WTC11 (cell line): ENCODE measurements at regions not wholly inside any gene's neighbourhood (a gene's known extent, or its start where the extent isn't known, plus 50 kb on each side); places are given as distances from the start of the nearest gene placed in this dataset.

Experiments used
- FOXK1 ChIP-seq: sonication (generic); formaldehyde crosslinking; IDR thresholded peaks from 2 replicates; pipeline ENCODE4 v1.8.0; 2022; ENCODE audit warnings: mild to moderate bottlenecking, moderate library complexity, missing genetic modification reagents
- FOXP1 ChIP-seq: sonication (generic); formaldehyde crosslinking; IDR thresholded peaks from 2 replicates; pipeline ENCODE4 v1.8.0; 2022; ENCODE audit warnings: missing genetic modification reagents, mild to moderate bottlenecking, moderate library complexity, borderline replicate concordance
- IRF2 ChIP-seq: sonication (generic); formaldehyde crosslinking; IDR thresholded peaks from 2 replicates; pipeline ENCODE4 v1.8.0; 2022; ENCODE audit warnings: low read depth, missing genetic modification reagents, borderline replicate concordance
- TP53 ChIP-seq: sonication (generic); formaldehyde crosslinking; IDR thresholded peaks from 2 replicates; pipeline ENCODE4 v1.8.1; 2023; ENCODE audit warnings: mild to moderate bottlenecking, missing genetic modification reagents
- ZNF416 ChIP-seq: fragments of 250-450 bp; sonication (Bioruptor Pico); IDR thresholded peaks from 2 replicates; pipeline ENCODE4 v1.9.0; 2021; ENCODE audit warnings: mild to moderate bottlenecking, inconsistent platforms
- TF ChIP-seq, protein P1 (sequence below): sonication (generic); formaldehyde crosslinking; IDR thresholded peaks from 2 replicates; pipeline ENCODE4 v1.8.1; 2022; ENCODE audit warnings: low read depth, mild to moderate bottlenecking, moderate library complexity, missing genetic modification reagents, borderline replicate concordance
- TF ChIP-seq, protein P2 (sequence below): fragments of 200-600 bp; IDR thresholded peaks from 2 replicates; pipeline ENCODE4 v1.8.0; 2022; ENCODE audit warnings: antibody characterized with exemption

DNA sequence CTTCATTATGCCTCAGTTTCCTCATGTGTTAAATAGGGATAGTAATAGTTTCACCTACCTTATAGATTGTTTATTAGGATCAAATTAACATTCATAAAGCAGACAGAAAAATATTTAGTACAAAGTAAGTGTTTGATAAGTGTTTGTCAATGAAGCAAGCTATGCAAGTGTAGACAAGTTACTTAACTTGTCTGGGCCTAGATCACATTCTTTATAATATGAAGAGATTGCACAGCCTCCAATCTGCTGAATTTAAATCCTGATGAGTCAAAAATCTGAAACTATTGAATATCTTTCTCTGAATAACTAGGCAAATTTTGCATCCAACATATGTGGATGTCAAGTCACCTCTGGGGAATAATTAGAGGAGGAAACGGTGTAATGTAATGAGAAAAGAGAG is 170.5 kb downstream of the MZT1 start:
- no peak for TF ChIP-seq FOXK1 (CRISPR knock-in tag)
- TF ChIP-seq, protein P1, sequence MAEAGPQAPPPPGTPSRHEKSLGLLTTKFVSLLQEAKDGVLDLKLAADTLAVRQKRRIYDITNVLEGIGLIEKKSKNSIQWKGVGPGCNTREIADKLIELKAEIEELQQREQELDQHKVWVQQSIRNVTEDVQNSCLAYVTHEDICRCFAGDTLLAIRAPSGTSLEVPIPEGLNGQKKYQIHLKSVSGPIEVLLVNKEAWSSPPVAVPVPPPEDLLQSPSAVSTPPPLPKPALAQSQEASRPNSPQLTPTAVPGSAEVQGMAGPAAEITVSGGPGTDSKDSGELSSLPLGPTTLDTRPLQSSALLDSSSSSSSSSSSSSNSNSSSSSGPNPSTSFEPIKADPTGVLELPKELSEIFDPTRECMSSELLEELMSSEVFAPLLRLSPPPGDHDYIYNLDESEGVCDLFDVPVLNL (CRISPR knock-in tag) = no peak
- no peak for TF ChIP-seq IRF2 (CRISPR knock-in tag)
- no peak for TF ChIP-seq ZNF416 (CRISPR knock-in tag)
- TF ChIP-seq FOXP1 (CRISPR knock-in tag) = no peak
- TF ChIP-seq TP53 (CRISPR knock-in tag) = no peak
- TF ChIP-seq, protein P2, sequence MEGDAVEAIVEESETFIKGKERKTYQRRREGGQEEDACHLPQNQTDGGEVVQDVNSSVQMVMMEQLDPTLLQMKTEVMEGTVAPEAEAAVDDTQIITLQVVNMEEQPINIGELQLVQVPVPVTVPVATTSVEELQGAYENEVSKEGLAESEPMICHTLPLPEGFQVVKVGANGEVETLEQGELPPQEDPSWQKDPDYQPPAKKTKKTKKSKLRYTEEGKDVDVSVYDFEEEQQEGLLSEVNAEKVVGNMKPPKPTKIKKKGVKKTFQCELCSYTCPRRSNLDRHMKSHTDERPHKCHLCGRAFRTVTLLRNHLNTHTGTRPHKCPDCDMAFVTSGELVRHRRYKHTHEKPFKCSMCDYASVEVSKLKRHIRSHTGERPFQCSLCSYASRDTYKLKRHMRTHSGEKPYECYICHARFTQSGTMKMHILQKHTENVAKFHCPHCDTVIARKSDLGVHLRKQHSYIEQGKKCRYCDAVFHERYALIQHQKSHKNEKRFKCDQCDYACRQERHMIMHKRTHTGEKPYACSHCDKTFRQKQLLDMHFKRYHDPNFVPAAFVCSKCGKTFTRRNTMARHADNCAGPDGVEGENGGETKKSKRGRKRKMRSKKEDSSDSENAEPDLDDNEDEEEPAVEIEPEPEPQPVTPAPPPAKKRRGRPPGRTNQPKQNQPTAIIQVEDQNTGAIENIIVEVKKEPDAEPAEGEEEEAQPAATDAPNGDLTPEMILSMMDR = no peak
